ENCODE measurements at regions not wholly inside any gene's neighbourhood (a gene's known extent, or its start where the extent isn't known, plus 50 kb on each side); places are given as distances from the start of the nearest gene placed in this dataset.

GRCh38 chr21:39006571-39007311 is 176.5 kb downstream of the PSMG1 start:
- TF ChIP-seq CTCF (IDR thresholded peaks at IDR 0.05) (no peak), POLR2A (IDR thresholded peaks at IDR 0.05) (no peak)
